ENCODE measurements at regions not wholly inside any gene's neighbourhood (a gene's known extent, or its start where the extent isn't known, plus 50 kb on each side); places are given as distances from the start of the nearest gene placed in this dataset.

GRCh38 chr12:46916796-46917419 lies 91.1 kb upstream of the SLC38A4 start:
- H3K79me2 ChIP-seq (ENCODE audit: control insufficient read depth, insufficient read depth, low read length), result no peaks in the 10 kb centered on the region
- ChIA-PET POLR2A (no interaction called here), CTCF (no interaction called here)
- dilution Hi-C loops (cut with MboI; ENCODE audit: extremely low pct_ligation_motif_present, low sequenced_read_pairs), result no loop called here
- no peak overlapping the region for H3K9ac ChIP-seq (replicated peaks; ENCODE audit: extremely low read depth, insufficient read depth, low read length)
- H3K36me3 ChIP-seq (ENCODE audit: control insufficient read depth in 2 of 2, extremely low read depth in 1 of 2, insufficient read depth in 2 of 2, low read length in 2 of 2), result no peaks in the 10 kb centered on the region
- no peak overlapping the region for H3K4me3 ChIP-seq (replicated peaks in 1 of 3; ENCODE audit: insufficient read depth in 1 of 3, low read depth in 1 of 3, low read length in 3 of 3)
- H3K4me1 ChIP-seq (ENCODE audit: control insufficient read depth, extremely low read depth, insufficient read depth, low read length), result no peaks in the 10 kb centered on the region
- H3K27me3 ChIP-seq (ENCODE audit: control insufficient read depth in 2 of 2, insufficient read depth in 2 of 2, low read length in 2 of 2), result peaks cover 2 to 4% of the 10 kb centered on the region in 2 experiments
- FAIRE-seq, result no peak
- TF ChIP-seq EZH2 (IDR thresholded peaks at IDR 0.05; ENCODE audit: borderline replicate concordance, low read depth, low read length, severe bottlenecking) (no peak), POLR2A (IDR thresholded peaks at IDR 0.05; ENCODE audit: low read depth, low read length) (no peak), MAX (IDR thresholded peaks at IDR 0.05; ENCODE audit: insufficient read depth, insufficient read length) (no peak), JUN (IDR thresholded peaks at IDR 0.05; ENCODE audit: borderline replicate concordance, insufficient read depth, insufficient read length, low read depth) (no peak), MYC (IDR thresholded peaks at IDR 0.05; ENCODE audit: low read depth, low read length) (no peak), FOS (IDR thresholded peaks at IDR 0.05; ENCODE audit: borderline replicate concordance, insufficient read depth, low read length) (no peak)
- intact Hi-C loops (cut with micrococcal nuclease), result no loop called here
- no peaks in the 10 kb centered on the region for H4K20me1 ChIP-seq (replicated peaks; ENCODE audit: control insufficient read depth, extremely low read depth, insufficient read depth, low read length)
- no peak overlapping the region for H3K4me2 ChIP-seq (ENCODE audit: insufficient read depth, low read length)
- no TSS peak for BruUV-seq (replicated peaks)
- DNase-seq (ENCODE audit: low read depth, low spot score), result no peak
- H3K27ac ChIP-seq (ENCODE audit: insufficient read depth, low read depth, low read length), result no peak overlapping the region
- H3K9me3 ChIP-seq (replicated peaks; ENCODE audit: control insufficient read depth, insufficient read depth, low read length), result no peaks in the 10 kb centered on the region
- no peak overlapping the region for H2AFZ ChIP-seq (ENCODE audit: low read depth, low read length)
- no peaks in the 10 kb centered on the region for H3K9me1 ChIP-seq (replicated peaks; ENCODE audit: control insufficient read depth, extremely low read depth, insufficient read depth, low read length)

DNA sequence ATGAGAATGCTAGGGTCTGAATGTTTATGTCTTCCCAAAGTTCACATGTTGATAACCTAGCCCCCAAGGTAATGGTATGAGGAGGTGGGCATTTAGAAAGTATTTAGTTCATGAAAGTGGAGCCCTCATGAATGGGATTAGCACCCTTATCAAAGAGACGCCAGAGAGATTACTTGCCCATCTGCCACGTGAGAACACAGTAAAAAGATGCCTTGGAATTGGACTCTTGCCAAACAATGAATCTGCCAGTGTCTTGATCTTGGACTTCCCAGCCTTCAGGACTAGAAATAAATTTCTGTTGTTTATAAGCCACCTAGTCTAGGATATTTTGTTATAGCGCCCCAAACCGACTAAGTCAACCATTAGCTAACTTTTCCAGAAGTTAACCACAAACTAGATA lies 92.0 kb upstream of the SLC38A4 start:
- Histone ChIP-seq H3K79me2 (ENCODE audit: control insufficient read depth, insufficient read depth, low read length) (no peaks in the 10 kb centered on the region), H3K9me3 (replicated peaks; ENCODE audit: control insufficient read depth, insufficient read depth, low read length) (no peaks in the 10 kb centered on the region), H3K4me3 (replicated peaks in 1 of 3; ENCODE audit: insufficient read depth in 1 of 3, low read depth in 1 of 3, low read length in 3 of 3) (no peak overlapping the region), H3K9ac (replicated peaks; ENCODE audit: extremely low read depth, insufficient read depth, low read length) (no peak overlapping the region), H3K27ac (ENCODE audit: insufficient read depth, low read depth, low read length) (no peak overlapping the region), H3K36me3 (ENCODE audit: control insufficient read depth in 2 of 2, extremely low read depth in 1 of 2, insufficient read depth in 2 of 2, low read length in 2 of 2) (no peaks in the 10 kb centered on the region), H3K4me2 (ENCODE audit: insufficient read depth, low read length) (no peak overlapping the region), H3K4me1 (ENCODE audit: control insufficient read depth, extremely low read depth, insufficient read depth, low read length) (no peaks in the 10 kb centered on the region), H4K20me1 (replicated peaks; ENCODE audit: control insufficient read depth, extremely low read depth, insufficient read depth, low read length) (no peaks in the 10 kb centered on the region), H2AFZ (ENCODE audit: low read depth, low read length) (no peak overlapping the region), H3K27me3 (ENCODE audit: control insufficient read depth in 2 of 2, insufficient read depth in 2 of 2, low read length in 2 of 2) (peaks cover 2 to 4% of the 10 kb centered on the region in 2 experiments), H3K9me1 (replicated peaks; ENCODE audit: control insufficient read depth, extremely low read depth, insufficient read depth, low read length) (no peaks in the 10 kb centered on the region)
- BruUV-seq (replicated peaks), result no TSS peak
- intact Hi-C loops (cut with micrococcal nuclease), result no loop called here
- FAIRE-seq (no peak), DNase-seq (ENCODE audit: low read depth, low spot score) (no peak)
- dilution Hi-C loops (cut with MboI; ENCODE audit: extremely low pct_ligation_motif_present, low sequenced_read_pairs), result no loop called here
- CTCF ChIA-PET, result no interaction called here
- POLR2A ChIA-PET, result no interaction called here
- TF ChIP-seq MYC (IDR thresholded peaks at IDR 0.05; ENCODE audit: low read depth, low read length) (no peak), EZH2 (IDR thresholded peaks at IDR 0.05; ENCODE audit: borderline replicate concordance, low read depth, low read length, severe bottlenecking) (no peak), POLR2AphosphoS5 (IDR thresholded peaks at IDR 0.05; ENCODE audit: insufficient read depth, low read depth, low read length) (no peak), GATA2 (IDR thresholded peaks at IDR 0.05; ENCODE audit: insufficient read depth, insufficient read length, low read depth, low read length) (no peak), FOS (IDR thresholded peaks at IDR 0.05; ENCODE audit: borderline replicate concordance, insufficient read depth, low read length) (no peak), POLR2A (IDR thresholded peaks at IDR 0.05; ENCODE audit: low read depth, low read length) (no peak), JUN (IDR thresholded peaks at IDR 0.05; ENCODE audit: borderline replicate concordance, insufficient read depth, insufficient read length, low read depth) (no peak), MAX (IDR thresholded peaks at IDR 0.05; ENCODE audit: insufficient read depth, insufficient read length) (no peak)
- TF ChIP-seq, protein P1, sequence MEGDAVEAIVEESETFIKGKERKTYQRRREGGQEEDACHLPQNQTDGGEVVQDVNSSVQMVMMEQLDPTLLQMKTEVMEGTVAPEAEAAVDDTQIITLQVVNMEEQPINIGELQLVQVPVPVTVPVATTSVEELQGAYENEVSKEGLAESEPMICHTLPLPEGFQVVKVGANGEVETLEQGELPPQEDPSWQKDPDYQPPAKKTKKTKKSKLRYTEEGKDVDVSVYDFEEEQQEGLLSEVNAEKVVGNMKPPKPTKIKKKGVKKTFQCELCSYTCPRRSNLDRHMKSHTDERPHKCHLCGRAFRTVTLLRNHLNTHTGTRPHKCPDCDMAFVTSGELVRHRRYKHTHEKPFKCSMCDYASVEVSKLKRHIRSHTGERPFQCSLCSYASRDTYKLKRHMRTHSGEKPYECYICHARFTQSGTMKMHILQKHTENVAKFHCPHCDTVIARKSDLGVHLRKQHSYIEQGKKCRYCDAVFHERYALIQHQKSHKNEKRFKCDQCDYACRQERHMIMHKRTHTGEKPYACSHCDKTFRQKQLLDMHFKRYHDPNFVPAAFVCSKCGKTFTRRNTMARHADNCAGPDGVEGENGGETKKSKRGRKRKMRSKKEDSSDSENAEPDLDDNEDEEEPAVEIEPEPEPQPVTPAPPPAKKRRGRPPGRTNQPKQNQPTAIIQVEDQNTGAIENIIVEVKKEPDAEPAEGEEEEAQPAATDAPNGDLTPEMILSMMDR (IDR thresholded peaks at IDR 0.05; ENCODE audit: extremely low read depth in 1 of 2, insufficient read depth in 1 of 2, low read depth in 1 of 2, low read length in 2 of 2), result no peak

All from endothelial cell of umbilical vein (primary cell).